Lung (tissue), 11 donors: ENCODE measurements at regions not wholly inside any gene's neighbourhood (a gene's known extent, or its start where the extent isn't known, plus 50 kb on each side); places are given as distances from the start of the nearest gene placed in this dataset.

Source experiments
- ATAC-seq: fragments of 200-7000 bp; cut with Tn5 transposase; one replicate; pipeline ENCODE4 v1.9.1; 2020; ENCODE audit warnings: moderate number of reproducible peaks; ENCODE audit not compliant: insufficient read depth, low FRiP score
- DNase-seq, 3 donors: peaks; one replicate each; pipeline ENCODE4 v3.0.0-alpha.2; 2013 to 2017
- H3K27ac ChIP-seq, 2 donors: one replicate each; pipeline ENCODE4 v1.5.1; 2013; ENCODE audit warnings: mild to moderate bottlenecking in 2 of 2, moderate library complexity in 2 of 2, control low read depth in 1 of 2, inconsistent platforms in 1 of 2, low read depth in 1 of 2, low read length in 1 of 2
- H3K27me3 ChIP-seq, 3 donors: one replicate each; pipeline ENCODE4 v1.5.1; 2013; ENCODE audit warnings: low read length in 2 of 3; ENCODE audit not compliant: control insufficient read depth in 3 of 3, insufficient read depth in 3 of 3
- H3K36me3 ChIP-seq, 4 donors: one replicate each; pipeline ENCODE4 v1.5.1; 2013; ENCODE audit warnings: low read length in 4 of 4, mild to moderate bottlenecking in 1 of 4, moderate library complexity in 1 of 4; ENCODE audit not compliant: control insufficient read depth in 4 of 4, insufficient read depth in 4 of 4
- H3K4me1 ChIP-seq, 5 donors: one replicate each; pipeline ENCODE4 v1.5.1; 2013; ENCODE audit warnings: low read length in 5 of 5, mild to moderate bottlenecking in 2 of 5, moderate library complexity in 1 of 5; ENCODE audit not compliant: control insufficient read depth in 5 of 5, insufficient read depth in 5 of 5
- H3K4me3 ChIP-seq: one replicate; pipeline ENCODE4 v1.5.1; 2013; ENCODE audit warnings: mild to moderate bottlenecking, control low read depth, moderate library complexity
- H3K9ac ChIP-seq, 2 donors: one replicate each; pipeline ENCODE4 v1.5.1; 2013; ENCODE audit warnings: low read length in 2 of 2, control low read depth in 1 of 2; ENCODE audit not compliant: insufficient read depth in 1 of 2
- H3K9me3 ChIP-seq, 4 donors: one replicate each; pipeline ENCODE4 v1.5.1; 2013; ENCODE audit warnings: low read length in 3 of 4, mild to moderate bottlenecking in 1 of 4, moderate library complexity in 1 of 4; ENCODE audit not compliant: control insufficient read depth in 4 of 4, insufficient read depth in 3 of 4
- CTCF ChIP-seq: IDR thresholded peaks from 2 replicates; pipeline ENCODE4 v1.5.1; 2012; ENCODE audit warnings: mild to moderate bottlenecking; ENCODE audit errors: control extremely low read depth, extremely low read depth
- WGBS, 2 donors: extraction: QIAGEN DNeasy Blood & Tissue Kit; methylation state at CpG; one replicate each; pipeline ENCODE4 v1.1.7; 2013; 5-methylcytosine and 5-hydroxymethylcytosine counted together
- donor health status: control.
- donor health status: control.
- donor health status: Bipolar disorder and iron deficiency.
- donor health status: healthy.
- donor health status: DM: yes; HTN: yes; CAD: no.

- no peak for DNase-seq
- H3K4me1 ChIP-seq, result no peaks in the 10 kb centered on the region
- no peak overlapping the region for H3K27ac ChIP-seq
- H3K36me3 ChIP-seq, result no peaks in the 10 kb centered on the region
- ATAC-seq, result no peak
- 40 to 90% methylated on average over 3 of the region's 3 CpGs for WGBS, 2 donors
- H3K4me3 ChIP-seq, result no peak overlapping the region
- no peaks in the 10 kb centered on the region for H3K27me3 ChIP-seq
- H3K9ac ChIP-seq, result no peak overlapping the region
- TF ChIP-seq CTCF, result no peak
- H3K9me3 ChIP-seq, result peaks cover 0 to 2% (median 0%) of the 10 kb centered on the region in 4 donors
Measured at GRCh38 chr19:27929399-27929798, 1283.6 kb downstream of the UQCRFS1 start.

- TF ChIP-seq CTCF, result no peak
- Histone ChIP-seq H3K4me3 (no peak overlapping the region), H3K4me1 (no peaks in the 10 kb centered on the region), H3K9ac (no peak overlapping the region), H3K9me3 (peaks cover 0 to 2% (median 0%) of the 10 kb centered on the region in 4 donors), H3K27me3 (no peaks in the 10 kb centered on the region), H3K36me3 (no peaks in the 10 kb centered on the region), H3K27ac (no peak overlapping the region)
- 71 to 77% methylated on average over 2 of the region's 2 CpGs for WGBS, 2 donors
- no peak for ATAC-seq
- no peak for DNase-seq
Measured at GRCh38 chr19:27925202-27925601, 1287.7 kb downstream of the UQCRFS1 start.

- WGBS, 2 donors, result 45 to 65% methylated on average over 3 of the region's 3 CpGs
- ATAC-seq, result no peak
- Histone ChIP-seq H3K27me3 (no peaks in the 10 kb centered on the region), H3K4me1 (no peaks in the 10 kb centered on the region), H3K27ac (no peak overlapping the region), H3K9ac (no peak overlapping the region), H3K9me3 (peaks cover 0 to 6% (median 0%) of the 10 kb centered on the region in 4 donors), H3K4me3 (no peak overlapping the region), H3K36me3 (no peaks in the 10 kb centered on the region)
- TF ChIP-seq CTCF, result no peak
- no peak for DNase-seq
Measured at GRCh38 chr19:27922970-27923369, 1290.0 kb downstream of the UQCRFS1 start.

GRCh38 chr19:27920774-27921173, 1292.2 kb downstream of the UQCRFS1 start:
- 74 to 84% methylated on average over 3 of the region's 3 CpGs for WGBS, 2 donors
- Histone ChIP-seq H3K36me3 (no peaks in the 10 kb centered on the region), H3K27me3 (no peaks in the 10 kb centered on the region), H3K4me1 (no peaks in the 10 kb centered on the region), H3K27ac (no peak overlapping the region), H3K4me3 (no peak overlapping the region), H3K9ac (no peak overlapping the region), H3K9me3 (peaks cover 0 to 6% (median 0%) of the 10 kb centered on the region in 4 donors)
- TF ChIP-seq CTCF, result no peak
- DNase-seq, result no peak
- ATAC-seq, result no peak
